ENCODE measurements at regions not wholly inside any gene's neighbourhood (a gene's known extent, or its start where the extent isn't known, plus 50 kb on each side); places are given as distances from the start of the nearest gene placed in this dataset.

DNA sequence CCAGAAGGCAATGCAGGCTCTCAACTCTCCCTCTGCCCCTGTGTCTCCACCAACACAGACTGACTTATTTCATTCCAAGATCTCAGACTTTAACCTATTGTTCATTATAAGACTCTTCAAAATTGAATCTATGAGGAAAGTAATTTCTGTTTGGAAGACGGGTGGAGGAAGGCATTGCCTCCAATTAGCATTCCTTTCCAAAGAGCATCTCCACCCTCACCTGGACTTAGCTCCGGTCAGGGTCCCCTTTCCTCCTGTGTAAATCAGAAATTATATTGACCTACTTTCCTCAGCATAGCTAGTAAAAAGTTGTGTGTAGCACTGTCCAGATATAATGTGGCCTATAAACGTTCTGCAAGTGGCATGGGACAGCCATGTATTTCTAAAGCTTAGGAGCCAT, 230.4 kb upstream of the ACVR2A start:
- H3K4me1 ChIP-seq (ENCODE audit: control insufficient read depth in 2 of 3, insufficient read depth in 2 of 3, low read depth in 1 of 3, low read length in 3 of 3): no peaks in the 10 kb centered on the region
- TF ChIP-seq, protein P1, sequence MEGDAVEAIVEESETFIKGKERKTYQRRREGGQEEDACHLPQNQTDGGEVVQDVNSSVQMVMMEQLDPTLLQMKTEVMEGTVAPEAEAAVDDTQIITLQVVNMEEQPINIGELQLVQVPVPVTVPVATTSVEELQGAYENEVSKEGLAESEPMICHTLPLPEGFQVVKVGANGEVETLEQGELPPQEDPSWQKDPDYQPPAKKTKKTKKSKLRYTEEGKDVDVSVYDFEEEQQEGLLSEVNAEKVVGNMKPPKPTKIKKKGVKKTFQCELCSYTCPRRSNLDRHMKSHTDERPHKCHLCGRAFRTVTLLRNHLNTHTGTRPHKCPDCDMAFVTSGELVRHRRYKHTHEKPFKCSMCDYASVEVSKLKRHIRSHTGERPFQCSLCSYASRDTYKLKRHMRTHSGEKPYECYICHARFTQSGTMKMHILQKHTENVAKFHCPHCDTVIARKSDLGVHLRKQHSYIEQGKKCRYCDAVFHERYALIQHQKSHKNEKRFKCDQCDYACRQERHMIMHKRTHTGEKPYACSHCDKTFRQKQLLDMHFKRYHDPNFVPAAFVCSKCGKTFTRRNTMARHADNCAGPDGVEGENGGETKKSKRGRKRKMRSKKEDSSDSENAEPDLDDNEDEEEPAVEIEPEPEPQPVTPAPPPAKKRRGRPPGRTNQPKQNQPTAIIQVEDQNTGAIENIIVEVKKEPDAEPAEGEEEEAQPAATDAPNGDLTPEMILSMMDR (IDR thresholded peaks at IDR 0.05; ENCODE audit: borderline replicate concordance, extremely low read depth, insufficient read depth): no peak
- DNase-seq: no peak
- no peak overlapping the region for H3K27ac ChIP-seq (ENCODE audit: low read depth in 2 of 2, low read length in 2 of 2)
- no peaks in the 10 kb centered on the region for H3K9me3 ChIP-seq (ENCODE audit: control insufficient read depth in 2 of 3, insufficient read depth in 1 of 3, low read length in 3 of 3)
- no peak for FAIRE-seq
- intact Hi-C loops (cut with DNase I): no loop called here
- H3K9ac ChIP-seq (ENCODE audit: low read length in 3 of 3): no peak overlapping the region
- no peaks in the 10 kb centered on the region for H3K36me3 ChIP-seq (ENCODE audit: control insufficient read depth in 2 of 3, insufficient read depth in 3 of 3, low read length in 3 of 3)
- H3K27me3 ChIP-seq (ENCODE audit: control insufficient read depth, insufficient read depth, low read length): no peaks in the 10 kb centered on the region
- no peak overlapping the region for H3K4me3 ChIP-seq (ENCODE audit: low read length in 3 of 3)

DNA sequence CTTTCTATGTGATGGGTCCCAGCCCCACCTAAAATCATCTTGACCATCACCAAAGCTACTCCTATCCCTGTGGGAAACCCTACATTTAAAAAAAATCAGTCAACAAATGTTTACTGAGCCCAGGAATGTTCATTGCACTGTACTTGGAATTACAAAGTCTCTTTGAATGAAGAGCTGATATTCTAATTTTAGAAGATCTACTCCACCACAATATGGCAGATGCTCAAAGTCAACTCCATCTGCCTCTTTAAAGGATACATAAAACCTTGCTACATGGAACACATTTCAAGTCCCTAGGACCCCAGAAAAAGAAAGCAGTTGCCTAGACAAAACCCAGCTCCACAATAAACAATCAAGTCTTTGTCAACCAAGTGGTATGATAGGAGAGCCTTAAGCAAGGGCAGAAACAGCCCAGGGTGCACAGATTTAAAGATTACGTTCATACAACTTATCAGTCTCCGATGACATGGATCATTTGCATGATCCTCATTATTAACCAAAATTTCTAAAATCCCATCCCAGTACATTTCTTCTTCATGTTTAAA, 234.3 kb upstream of the ACVR2A start:
- FAIRE-seq: no peak
- no peak overlapping the region for H3K27ac ChIP-seq (ENCODE audit: low read depth in 2 of 2, low read length in 2 of 2)
- no peaks in the 10 kb centered on the region for H3K4me1 ChIP-seq (ENCODE audit: control insufficient read depth in 2 of 3, insufficient read depth in 2 of 3, low read depth in 1 of 3, low read length in 3 of 3)
- no peaks in the 10 kb centered on the region for H3K9me3 ChIP-seq (ENCODE audit: control insufficient read depth in 2 of 3, insufficient read depth in 1 of 3, low read length in 3 of 3)
- TF ChIP-seq, protein P1 (IDR thresholded peaks at IDR 0.05; ENCODE audit: borderline replicate concordance, extremely low read depth, insufficient read depth): no peak
- intact Hi-C loops (cut with DNase I): no loop called here
- DNase-seq: no peak
- no peak overlapping the region for H3K9ac ChIP-seq (ENCODE audit: low read length in 3 of 3)
- H3K4me3 ChIP-seq (ENCODE audit: low read length in 3 of 3): no peak overlapping the region
- H3K27me3 ChIP-seq (ENCODE audit: control insufficient read depth, insufficient read depth, low read length): no peaks in the 10 kb centered on the region
- no peaks in the 10 kb centered on the region for H3K36me3 ChIP-seq (ENCODE audit: control insufficient read depth in 2 of 3, insufficient read depth in 3 of 3, low read length in 3 of 3)

DNA sequence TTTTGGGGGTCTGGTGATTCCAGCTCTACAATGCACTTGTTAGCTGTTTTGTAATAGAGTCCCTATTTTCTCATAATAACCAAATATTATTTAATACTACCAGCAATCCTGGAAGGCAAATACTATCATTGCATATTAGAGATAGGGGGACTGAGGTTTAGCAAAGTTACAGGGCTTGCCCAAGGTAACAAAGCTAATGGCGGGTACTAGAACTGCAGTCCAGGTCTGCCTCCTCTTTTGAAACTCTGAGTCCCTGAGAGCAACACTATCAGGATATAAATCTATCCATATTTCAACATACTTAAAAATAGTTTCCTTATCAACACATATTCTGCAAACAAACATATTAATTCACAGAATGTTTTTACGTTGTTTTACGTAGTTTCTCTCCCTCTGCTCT, 235.5 kb upstream of the ACVR2A start:
- Histone ChIP-seq H3K36me3 (ENCODE audit: control insufficient read depth in 2 of 3, insufficient read depth in 3 of 3, low read length in 3 of 3) (no peaks in the 10 kb centered on the region), H3K4me3 (ENCODE audit: low read length in 3 of 3) (no peak overlapping the region), H3K27ac (ENCODE audit: low read depth in 2 of 2, low read length in 2 of 2) (no peak overlapping the region), H3K27me3 (ENCODE audit: control insufficient read depth, insufficient read depth, low read length) (no peaks in the 10 kb centered on the region), H3K9ac (ENCODE audit: low read length in 3 of 3) (no peak overlapping the region), H3K9me3 (ENCODE audit: control insufficient read depth in 2 of 3, insufficient read depth in 1 of 3, low read length in 3 of 3) (no peaks in the 10 kb centered on the region), H3K4me1 (ENCODE audit: control insufficient read depth in 2 of 3, insufficient read depth in 2 of 3, low read depth in 1 of 3, low read length in 3 of 3) (no peaks in the 10 kb centered on the region)
- intact Hi-C loops (cut with DNase I): no loop called here
- no peak for DNase-seq
- TF ChIP-seq, protein P1 (IDR thresholded peaks at IDR 0.05; ENCODE audit: borderline replicate concordance, extremely low read depth, insufficient read depth): no peak
- no peak for FAIRE-seq

DNA sequence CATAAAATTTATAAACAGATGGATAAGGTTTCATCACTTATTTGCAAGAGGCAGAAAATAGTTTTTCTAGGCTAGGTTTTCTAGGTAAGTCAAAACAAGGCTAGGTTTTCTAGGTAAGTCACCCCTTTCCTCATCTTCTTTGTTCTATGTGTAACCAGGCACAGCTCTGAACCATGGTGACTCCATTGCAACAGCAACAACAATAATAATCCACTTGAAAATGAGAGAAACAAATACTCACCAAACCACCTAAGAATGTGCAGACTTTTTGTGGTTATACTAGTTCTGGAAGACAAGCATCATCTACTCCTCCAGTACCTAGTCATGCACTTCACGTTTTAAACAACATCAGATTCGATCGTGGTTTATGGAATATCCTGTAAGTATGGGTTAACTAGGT, 237.4 kb upstream of the ACVR2A start:
- TF ChIP-seq, protein P1 (IDR thresholded peaks at IDR 0.05; ENCODE audit: borderline replicate concordance, extremely low read depth, insufficient read depth): no peak
- Histone ChIP-seq H3K4me1 (ENCODE audit: control insufficient read depth in 2 of 3, insufficient read depth in 2 of 3, low read depth in 1 of 3, low read length in 3 of 3) (no peaks in the 10 kb centered on the region), H3K9ac (ENCODE audit: low read length in 3 of 3) (no peak overlapping the region), H3K4me3 (ENCODE audit: low read length in 3 of 3) (no peak overlapping the region), H3K27ac (ENCODE audit: low read depth in 2 of 2, low read length in 2 of 2) (no peak overlapping the region), H3K9me3 (ENCODE audit: control insufficient read depth in 2 of 3, insufficient read depth in 1 of 3, low read length in 3 of 3) (no peaks in the 10 kb centered on the region), H3K36me3 (ENCODE audit: control insufficient read depth in 2 of 3, insufficient read depth in 3 of 3, low read length in 3 of 3) (no peaks in the 10 kb centered on the region), H3K27me3 (ENCODE audit: control insufficient read depth, insufficient read depth, low read length) (no peaks in the 10 kb centered on the region)
- intact Hi-C loops (cut with DNase I): no loop called here
- FAIRE-seq (no peak), DNase-seq (no peak)

Measured in kidney (tissue), 13 donors.